ENCODE measurements at regions not wholly inside any gene's neighbourhood (a gene's known extent, or its start where the extent isn't known, plus 50 kb on each side); places are given as distances from the start of the nearest gene placed in this dataset.

DNA sequence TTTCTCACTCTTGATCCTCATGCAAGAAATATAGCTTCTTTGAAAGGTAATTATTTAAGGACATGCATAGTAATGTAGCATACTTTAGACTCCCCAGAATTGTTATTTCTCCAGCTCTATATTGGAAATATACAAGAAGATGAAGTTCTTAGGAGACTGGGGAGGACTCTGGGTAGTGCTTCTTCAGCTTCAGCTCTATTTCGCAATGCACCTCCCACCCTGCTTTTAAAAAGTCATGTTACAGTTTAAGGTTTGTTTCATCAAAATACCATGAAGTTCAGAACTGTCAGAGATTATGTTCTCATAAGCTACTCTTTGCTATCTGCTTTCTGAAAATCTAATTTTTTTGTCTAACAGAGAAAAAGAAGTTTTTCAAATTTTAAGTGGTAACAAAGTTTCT lies 586.2 kb upstream of the ADGRL4 start:
- TF ChIP-seq, protein P1, sequence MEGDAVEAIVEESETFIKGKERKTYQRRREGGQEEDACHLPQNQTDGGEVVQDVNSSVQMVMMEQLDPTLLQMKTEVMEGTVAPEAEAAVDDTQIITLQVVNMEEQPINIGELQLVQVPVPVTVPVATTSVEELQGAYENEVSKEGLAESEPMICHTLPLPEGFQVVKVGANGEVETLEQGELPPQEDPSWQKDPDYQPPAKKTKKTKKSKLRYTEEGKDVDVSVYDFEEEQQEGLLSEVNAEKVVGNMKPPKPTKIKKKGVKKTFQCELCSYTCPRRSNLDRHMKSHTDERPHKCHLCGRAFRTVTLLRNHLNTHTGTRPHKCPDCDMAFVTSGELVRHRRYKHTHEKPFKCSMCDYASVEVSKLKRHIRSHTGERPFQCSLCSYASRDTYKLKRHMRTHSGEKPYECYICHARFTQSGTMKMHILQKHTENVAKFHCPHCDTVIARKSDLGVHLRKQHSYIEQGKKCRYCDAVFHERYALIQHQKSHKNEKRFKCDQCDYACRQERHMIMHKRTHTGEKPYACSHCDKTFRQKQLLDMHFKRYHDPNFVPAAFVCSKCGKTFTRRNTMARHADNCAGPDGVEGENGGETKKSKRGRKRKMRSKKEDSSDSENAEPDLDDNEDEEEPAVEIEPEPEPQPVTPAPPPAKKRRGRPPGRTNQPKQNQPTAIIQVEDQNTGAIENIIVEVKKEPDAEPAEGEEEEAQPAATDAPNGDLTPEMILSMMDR (IDR thresholded peaks at IDR 0.05; ENCODE audit: poor library complexity, severe bottlenecking), result no peak
- TF ChIP-seq EZH2 (IDR thresholded peaks at IDR 0.05; ENCODE audit: borderline replicate concordance, insufficient read depth, low read length, poor library complexity, severe bottlenecking) (no peak), RAD21 (conservative IDR thresholded peaks at IDR 0.05) (no peak)

Data from neural cell (in vitro differentiated cells).